Hippocampal formation (tissue), 2 donors: ENCODE measurements at regions not wholly inside any gene's neighbourhood (a gene's known extent, or its start where the extent isn't known, plus 50 kb on each side); places are given as distances from the start of the nearest gene placed in this dataset.

ENCODE experiments used
- DNase-seq, 2 donors: peaks; one replicate each; lab custom pipeline; 2025; lab: John Stamatoyannopoulos, UW

GRCh38 chr10:91137011-91137643 lies 83.3 kb upstream of the PCGF5 start:
- DNase-seq, result no peak

- DNase-seq, result no peak
Observed at GRCh38 chr10:91137822-91138221, 82.6 kb upstream of the PCGF5 start.

- no peak for DNase-seq
Observed at GRCh38 chr10:91140995-91141549, 79.4 kb upstream of the PCGF5 start.

DNA sequence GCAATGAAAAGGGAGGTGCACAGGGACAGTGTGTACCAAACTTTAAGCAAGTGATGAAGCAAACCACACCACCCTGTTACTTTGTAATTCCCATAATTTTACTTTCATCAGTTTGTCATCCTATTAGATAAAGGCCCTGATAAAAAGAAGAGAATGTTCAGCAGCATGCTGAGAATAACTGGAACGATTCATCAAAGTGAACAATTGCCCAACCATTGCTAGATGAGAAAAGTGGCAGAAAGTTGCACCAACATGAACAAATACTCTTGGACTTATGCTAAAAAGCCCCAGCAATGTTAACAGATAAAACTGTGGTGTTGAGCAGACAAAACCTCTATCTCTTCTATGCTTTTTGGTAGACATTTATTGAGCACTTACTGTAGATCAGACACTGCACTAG lies 75.5 kb upstream of the PCGF5 start:
- no peak for DNase-seq

DNA sequence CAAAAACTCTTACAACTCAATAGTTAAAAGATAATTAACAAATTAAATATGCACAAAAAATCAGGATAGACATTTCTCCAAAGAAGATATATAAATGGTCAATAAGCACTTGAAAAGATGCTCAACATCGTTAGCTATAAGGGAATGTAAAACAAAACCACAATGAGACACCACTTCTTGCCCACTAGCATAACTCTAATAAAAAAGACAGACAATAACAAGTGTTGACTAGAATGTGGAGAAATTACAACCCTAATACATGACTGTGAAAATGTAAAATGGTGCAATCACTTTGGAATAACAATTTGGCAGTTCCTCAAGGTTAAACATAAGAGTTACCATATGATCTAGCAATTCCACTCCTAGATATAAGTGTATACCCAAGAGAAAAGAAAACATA lies 74.3 kb upstream of the PCGF5 start:
- no peak for DNase-seq

GRCh38 chr10:91149550-91149949 lies 70.9 kb upstream of the PCGF5 start:
- DNase-seq, result no peak

DNA sequence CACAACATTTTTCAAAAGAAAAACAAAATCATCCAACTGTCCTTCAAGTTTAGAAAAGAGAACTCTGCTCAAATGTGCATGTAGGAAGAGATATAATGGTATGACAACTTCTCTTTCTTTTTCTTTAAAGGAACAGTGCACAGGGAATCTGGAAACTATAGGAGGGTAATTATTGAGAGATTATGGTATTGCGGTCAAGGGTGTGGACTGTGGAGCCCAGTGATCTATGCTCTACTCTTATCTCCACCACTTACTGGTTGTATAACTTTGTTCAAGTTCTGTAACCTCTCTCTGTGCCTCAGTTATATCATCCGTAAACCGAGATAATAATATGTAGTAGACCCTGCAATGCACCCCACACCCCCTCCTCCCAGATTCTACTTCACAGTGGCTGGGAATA lies 69.8 kb upstream of the PCGF5 start:
- DNase-seq, result no peak

DNA sequence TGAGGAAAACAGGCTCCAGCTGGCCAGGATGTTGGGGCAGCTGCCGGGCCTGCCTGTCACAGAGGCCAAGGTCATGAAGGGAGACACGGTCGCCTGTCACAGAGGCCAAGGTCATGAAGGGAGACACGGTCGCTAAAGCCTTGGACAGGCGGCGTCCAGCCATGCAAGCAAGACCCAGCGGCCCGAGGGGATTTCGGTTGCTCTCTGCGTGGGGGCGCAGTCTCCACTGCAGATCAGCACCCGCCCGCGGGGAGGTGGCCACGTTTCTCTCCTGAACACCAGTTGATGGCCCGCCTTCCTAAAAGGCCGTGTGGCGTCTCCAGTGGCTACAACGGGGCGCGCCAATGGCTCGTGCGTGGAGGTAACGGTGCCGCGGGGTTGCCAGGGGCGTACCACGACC lies 67.0 kb upstream of the PCGF5 start:
- no peak for DNase-seq

DNA sequence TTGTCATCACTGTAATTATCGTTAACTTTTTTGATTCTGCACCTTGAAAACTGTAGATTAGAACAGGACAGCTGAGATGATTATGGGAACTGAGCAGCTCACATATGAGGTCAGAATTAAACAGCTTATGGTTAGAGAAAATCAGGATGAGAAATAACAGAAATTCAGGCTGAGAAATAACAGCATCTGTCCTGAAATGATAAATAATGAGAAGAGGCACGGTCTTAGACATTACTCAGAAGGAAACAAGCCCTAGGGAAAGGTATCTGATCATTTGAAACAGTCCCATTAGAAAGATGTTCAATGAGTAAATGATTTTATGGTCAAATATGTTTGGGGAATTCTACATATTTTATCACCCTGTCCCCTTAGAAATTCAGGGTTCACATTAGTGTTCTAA lies 65.6 kb upstream of the PCGF5 start:
- DNase-seq, result no peak

DNA sequence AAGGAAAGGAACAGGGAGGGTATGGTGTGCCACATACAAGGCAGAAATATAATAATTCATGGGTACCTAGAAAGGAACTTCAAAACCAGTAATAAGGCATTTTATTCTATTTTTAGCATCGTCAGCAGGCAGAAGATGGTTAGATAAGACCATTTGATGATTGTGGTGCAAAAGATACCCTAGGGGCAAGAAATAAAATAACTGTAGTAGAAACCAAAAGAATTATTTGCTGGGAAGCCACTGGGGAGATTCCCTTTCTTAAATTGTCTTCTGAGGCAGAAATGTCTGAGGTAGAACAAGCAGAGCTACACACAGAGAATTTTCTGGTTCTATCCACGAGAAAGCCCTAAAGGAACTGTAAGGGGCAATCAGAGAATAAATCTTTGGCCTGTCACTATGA lies 64.3 kb upstream of the PCGF5 start:
- no peak for DNase-seq

GRCh38 chr10:91159254-91159783 lies 61.1 kb upstream of the PCGF5 start:
- no peak for DNase-seq

DNA sequence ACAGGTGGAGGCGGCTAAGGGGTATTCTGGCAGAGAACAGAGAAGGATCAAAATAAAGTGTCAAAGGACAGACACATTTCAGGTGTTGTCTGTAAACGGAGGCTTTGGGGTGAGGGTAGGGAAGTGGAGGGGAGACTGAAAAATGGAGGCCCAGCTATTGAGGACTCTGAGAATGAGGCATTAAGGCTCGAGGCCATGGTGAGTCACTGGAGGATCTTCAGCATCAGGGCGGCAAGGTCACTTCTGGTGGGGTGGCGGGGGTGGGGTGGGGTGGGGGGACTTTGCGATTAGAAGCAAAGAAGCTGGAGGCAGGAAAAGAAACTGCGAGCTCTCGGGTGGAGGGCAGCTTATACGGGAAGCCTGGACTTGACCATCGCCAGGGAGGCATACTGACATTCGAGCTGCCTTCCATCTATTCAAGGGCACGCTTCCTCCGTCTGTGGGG lies 58.4 kb upstream of the PCGF5 start:
- DNase-seq, result peak in 1 of 2 donors; percentile 29

- DNase-seq, result peak; percentile 76 to 77
Observed at GRCh38 chr10:91162495-91163268, 57.8 kb upstream of the PCGF5 start.

- DNase-seq, result peak in 1 of 2 donors; percentile 41
Observed at GRCh38 chr10:91163269-91163868, 57.1 kb upstream of the PCGF5 start.

GRCh38 chr10:91163869-91164474 lies 56.5 kb upstream of the PCGF5 start:
- DNase-seq, result peak in 1 of 2 donors; percentile 43

DNA sequence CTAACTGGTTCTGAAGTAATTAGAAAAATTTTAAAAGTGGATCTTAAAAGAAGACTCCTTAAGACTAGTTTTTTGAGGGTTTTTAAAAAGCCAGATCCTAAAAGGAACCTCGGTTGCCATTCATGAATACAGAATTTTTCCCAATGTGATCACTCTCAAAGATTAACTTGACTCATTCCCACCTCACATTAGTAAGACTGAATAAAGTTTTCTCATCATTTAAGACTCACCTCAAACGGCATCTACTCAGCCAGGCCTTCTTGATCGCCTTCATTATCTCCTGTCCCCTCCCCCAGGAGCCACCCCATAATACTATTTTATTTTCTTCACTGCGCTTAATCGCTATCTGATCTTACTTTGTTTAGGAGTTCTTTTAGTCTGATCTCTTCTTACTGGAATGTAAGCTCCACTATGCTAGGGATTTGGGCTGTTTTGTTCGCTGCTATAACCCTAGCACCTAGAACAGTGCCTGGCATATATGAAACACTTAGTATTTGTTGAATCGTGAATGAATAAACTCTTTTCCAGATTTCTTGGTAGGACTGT lies 55.9 kb upstream of the PCGF5 start:
- DNase-seq, result no peak

GRCh38 chr10:91167406-91167805 lies 53.1 kb upstream of the PCGF5 start:
- no peak for DNase-seq

GRCh38 chr10:91170418-91170817 lies 50.0 kb upstream of the PCGF5 start:
- DNase-seq, result no peak
